KBM-7 (cell line): ENCODE measurements at regions not wholly inside any gene's neighbourhood (a gene's known extent, or its start where the extent isn't known, plus 50 kb on each side); places are given as distances from the start of the nearest gene placed in this dataset.

Experiments used
- DNase-seq: peaks from one replicate; pipeline ENCODE4 v3.0.0-alpha.2; 2015
- in situ Hi-C: fragments of 300-500 bp; cut with MboI; formaldehyde crosslinking; loops from 2 replicates; pipeline ENCODE4 v1.14.3; 2020; ENCODE audit warnings: low sequenced_read_pairs, low pct_unique_long_range_greater_than_20kb, mixed read lengths

GRCh38 chr2:133790711-133791110 is 222.4 kb upstream of the NCKAP5 start:
- no peak for DNase-seq
- in situ Hi-C loops: no loop called here

- in situ Hi-C loops: no loop called here
- no peak for DNase-seq
These were observed 222.9 kb upstream of the NCKAP5 start for GRCh38 chr2:133791191-133791590.

GRCh38 chr2:133792223-133792622 is 224.0 kb upstream of the NCKAP5 start:
- DNase-seq: no peak
- in situ Hi-C loops: no loop called here

- DNase-seq: no peak
- in situ Hi-C loops: no loop called here
These were observed 225.9 kb upstream of the NCKAP5 start for GRCh38 chr2:133794114-133794513.

GRCh38 chr2:133801946-133802345 is 233.7 kb upstream of the NCKAP5 start:
- DNase-seq: no peak
- in situ Hi-C loops: no loop called here

GRCh38 chr2:133802409-133803039 is 234.3 kb upstream of the NCKAP5 start:
- no peak for DNase-seq
- in situ Hi-C loops: no loop called here

GRCh38 chr2:133806564-133806963 is 238.3 kb upstream of the NCKAP5 start:
- DNase-seq: no peak
- in situ Hi-C loops: no loop called here

GRCh38 chr2:133809485-133809884 is 241.2 kb upstream of the NCKAP5 start:
- in situ Hi-C loops: no loop called here

GRCh38 chr2:133810559-133810958 is 242.3 kb upstream of the NCKAP5 start:
- in situ Hi-C loops: no loop called here
- DNase-seq: no peak

More at GRCh38 chr2:133809485-133809884, 241.2 kb upstream of the NCKAP5 start:
- DNase-seq: no peak

- in situ Hi-C loops: no loop called here
- DNase-seq: peak; percentile 29
These were observed 243.3 kb upstream of the NCKAP5 start for GRCh38 chr2:133811409-133812125.

GRCh38 chr2:133812826-133813617 is 244.8 kb upstream of the NCKAP5 start:
- DNase-seq: no peak

GRCh38 chr2:133814890-133815289 is 246.6 kb upstream of the NCKAP5 start:
- no peak for DNase-seq
- in situ Hi-C loops: no loop called here

More at GRCh38 chr2:133812826-133813617, 244.8 kb upstream of the NCKAP5 start:
- in situ Hi-C loops: no loop called here

GRCh38 chr2:133816037-133816436 is 247.8 kb upstream of the NCKAP5 start:
- in situ Hi-C loops: no loop called here
- no peak for DNase-seq

GRCh38 chr2:133817680-133818566 is 249.7 kb upstream of the NCKAP5 start:
- DNase-seq: no peak
- in situ Hi-C loops: no loop called here

- in situ Hi-C loops: no loop called here
- DNase-seq: no peak
These were observed 250.4 kb upstream of the NCKAP5 start for GRCh38 chr2:133818661-133819060.

GRCh38 chr2:133819906-133820305 is 251.6 kb upstream of the NCKAP5 start:
- in situ Hi-C loops: no loop called here
- DNase-seq: no peak

GRCh38 chr2:133821107-133821760 is 253.0 kb upstream of the NCKAP5 start:
- DNase-seq: no peak
- in situ Hi-C loops: no loop called here

GRCh38 chr2:133822517-133823225 is 254.4 kb upstream of the NCKAP5 start:
- in situ Hi-C loops: no loop called here
- DNase-seq: no peak
